ENCODE measurements at regions not wholly inside any gene's neighbourhood (a gene's known extent, or its start where the extent isn't known, plus 50 kb on each side); places are given as distances from the start of the nearest gene placed in this dataset.

DNA sequence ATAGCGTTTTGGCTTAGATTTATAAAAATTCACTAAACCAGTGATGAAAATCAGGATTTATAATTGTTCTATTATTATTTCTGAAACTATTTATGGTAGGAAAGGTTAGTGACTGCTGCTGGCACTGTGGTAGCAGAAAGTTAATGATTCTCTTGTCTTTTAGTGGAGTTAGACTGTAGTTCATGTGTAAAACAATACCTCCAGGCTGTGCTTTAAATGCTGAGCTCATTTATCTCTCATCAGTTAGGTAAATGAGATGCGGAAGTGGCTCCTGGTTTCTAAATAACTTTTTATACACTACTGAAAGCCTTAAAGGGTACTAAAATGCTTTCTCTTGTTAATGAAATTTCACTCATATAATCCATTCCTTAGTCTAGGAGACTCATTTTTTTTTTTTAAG lies 326.8 kb upstream of the POT1 start:
- no peaks in the 10 kb centered on the region for H3K9me3 ChIP-seq (ENCODE audit: control insufficient read depth in 3 of 3, low read length in 3 of 3)
- no peak overlapping the region for H3K9ac ChIP-seq (ENCODE audit: low read depth in 1 of 3, low read length in 3 of 3)
- H3K27me3 ChIP-seq (ENCODE audit: control insufficient read depth in 3 of 3, insufficient read depth in 3 of 3, low read length in 3 of 3): no peaks in the 10 kb centered on the region
- no peaks in the 10 kb centered on the region for H3K36me3 ChIP-seq (ENCODE audit: control insufficient read depth in 3 of 3, insufficient read depth in 3 of 3, low read length in 3 of 3)
- no peak overlapping the region for H3K27ac ChIP-seq (ENCODE audit: low read depth, low read length)
- no peak overlapping the region for H3K4me3 ChIP-seq (ENCODE audit: low read length in 3 of 3)
- no peaks in the 10 kb centered on the region for H3K4me1 ChIP-seq (ENCODE audit: control insufficient read depth in 3 of 3, insufficient read depth in 3 of 3, low read length in 3 of 3)

- Histone ChIP-seq H3K27me3 (ENCODE audit: control insufficient read depth in 3 of 3, insufficient read depth in 3 of 3, low read length in 3 of 3) (no peaks in the 10 kb centered on the region), H3K9ac (ENCODE audit: low read depth in 1 of 3, low read length in 3 of 3) (no peak overlapping the region), H3K4me1 (ENCODE audit: control insufficient read depth in 3 of 3, insufficient read depth in 3 of 3, low read length in 3 of 3) (no peaks in the 10 kb centered on the region), H3K36me3 (ENCODE audit: control insufficient read depth in 3 of 3, insufficient read depth in 3 of 3, low read length in 3 of 3) (no peaks in the 10 kb centered on the region), H3K9me3 (ENCODE audit: control insufficient read depth in 3 of 3, low read length in 3 of 3) (no peaks in the 10 kb centered on the region), H3K27ac (ENCODE audit: low read depth, low read length) (no peak overlapping the region), H3K4me3 (ENCODE audit: low read length in 3 of 3) (no peak overlapping the region)
Measured at GRCh38 chr7:125255810-125256209, 326.2 kb upstream of the POT1 start.

DNA sequence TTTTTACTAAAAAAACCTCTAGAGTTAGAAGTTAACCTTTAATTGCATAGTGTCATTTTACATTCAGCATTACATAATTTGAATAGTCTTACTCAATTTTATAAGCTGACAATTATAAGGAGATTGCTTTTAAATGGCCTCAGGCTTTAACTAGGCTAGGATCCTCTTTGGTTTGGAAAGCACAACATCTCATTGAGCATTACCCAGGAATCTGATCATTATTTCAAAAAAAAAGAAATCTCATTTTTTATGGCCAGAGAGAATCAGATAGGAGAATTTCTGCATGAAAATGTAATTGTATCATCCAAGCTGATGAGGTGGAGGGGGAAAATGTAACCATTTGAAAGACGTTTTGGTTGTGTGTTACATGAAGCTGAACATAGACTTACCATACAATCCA lies 324.9 kb upstream of the POT1 start:
- Histone ChIP-seq H3K4me1 (ENCODE audit: control insufficient read depth in 3 of 3, insufficient read depth in 3 of 3, low read length in 3 of 3) (no peaks in the 10 kb centered on the region), H3K9me3 (ENCODE audit: control insufficient read depth in 3 of 3, low read length in 3 of 3) (no peaks in the 10 kb centered on the region), H3K4me3 (ENCODE audit: low read length in 3 of 3) (no peak overlapping the region), H3K27me3 (ENCODE audit: control insufficient read depth in 3 of 3, insufficient read depth in 3 of 3, low read length in 3 of 3) (no peaks in the 10 kb centered on the region), H3K36me3 (ENCODE audit: control insufficient read depth in 3 of 3, insufficient read depth in 3 of 3, low read length in 3 of 3) (no peaks in the 10 kb centered on the region), H3K27ac (ENCODE audit: low read depth, low read length) (no peak overlapping the region), H3K9ac (ENCODE audit: low read depth in 1 of 3, low read length in 3 of 3) (no peak overlapping the region)

DNA sequence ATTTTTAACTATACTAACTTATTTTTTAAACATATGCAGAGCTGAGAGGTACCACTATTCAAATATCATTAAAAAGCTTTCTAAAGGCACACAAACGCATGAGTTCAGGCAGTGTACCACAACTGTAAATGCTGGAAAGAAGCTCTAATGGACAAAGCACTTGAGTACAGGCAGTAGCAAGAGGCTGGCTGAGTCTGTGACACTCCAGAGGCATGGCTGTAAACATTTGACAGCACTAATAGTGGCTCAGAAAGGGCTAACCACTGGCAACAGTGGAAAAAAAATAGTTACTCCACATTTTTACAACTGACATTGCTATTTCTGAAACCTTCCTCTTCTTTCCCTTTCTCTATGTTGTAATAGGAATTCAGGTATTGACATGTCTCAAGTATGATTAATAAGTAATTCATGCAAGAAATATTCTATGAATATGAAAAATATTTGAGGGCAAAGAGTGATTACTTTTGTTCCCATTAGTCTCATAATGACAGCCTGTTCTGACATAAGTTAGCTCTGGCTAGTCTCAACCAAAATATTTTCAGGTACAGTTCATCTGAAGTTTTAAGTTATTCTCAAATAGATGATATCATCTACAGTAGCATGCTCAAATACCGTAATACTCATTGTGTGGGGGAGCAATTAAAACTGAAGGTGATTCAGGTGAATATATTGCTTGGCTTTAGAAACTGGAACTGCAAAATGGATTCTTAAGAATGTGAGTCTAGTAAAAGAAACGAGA lies 324.0 kb upstream of the POT1 start:
- Histone ChIP-seq H3K9ac (ENCODE audit: low read depth in 1 of 3, low read length in 3 of 3) (no peak overlapping the region), H3K27ac (ENCODE audit: low read depth, low read length) (no peak overlapping the region), H3K4me1 (ENCODE audit: control insufficient read depth in 3 of 3, insufficient read depth in 3 of 3, low read length in 3 of 3) (no peaks in the 10 kb centered on the region), H3K9me3 (ENCODE audit: control insufficient read depth in 3 of 3, low read length in 3 of 3) (no peaks in the 10 kb centered on the region), H3K36me3 (ENCODE audit: control insufficient read depth in 3 of 3, insufficient read depth in 3 of 3, low read length in 3 of 3) (no peaks in the 10 kb centered on the region), H3K27me3 (ENCODE audit: control insufficient read depth in 3 of 3, insufficient read depth in 3 of 3, low read length in 3 of 3) (no peaks in the 10 kb centered on the region), H3K4me3 (ENCODE audit: low read length in 3 of 3) (no peak overlapping the region)

DNA sequence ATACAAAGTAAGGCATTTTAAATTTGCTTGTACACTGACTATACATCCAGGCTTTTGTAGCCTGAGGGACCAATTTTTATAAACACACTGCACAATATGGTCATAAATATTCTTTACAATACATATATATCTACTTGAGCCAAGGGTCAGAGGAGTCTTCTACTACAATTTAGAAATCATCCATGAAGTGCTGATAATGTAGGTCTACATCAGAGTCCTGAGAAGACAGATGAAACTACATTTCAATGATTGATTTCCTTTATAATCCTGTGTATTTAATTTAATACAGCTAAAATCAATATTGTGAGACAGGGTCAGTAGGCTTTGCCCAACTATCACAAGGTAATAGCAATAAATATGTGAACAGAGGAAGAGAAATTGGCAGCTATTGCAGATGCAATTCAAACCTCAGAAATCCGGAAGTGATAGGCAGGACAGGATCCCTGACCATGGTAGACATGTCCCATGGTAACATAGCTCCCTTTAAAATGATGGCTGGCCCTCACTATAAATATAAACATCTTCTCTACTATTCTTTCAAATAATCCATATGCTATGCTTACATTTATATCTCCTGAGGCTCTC lies 318.0 kb upstream of the POT1 start:
- H3K9me3 ChIP-seq (ENCODE audit: control insufficient read depth in 3 of 3, low read length in 3 of 3): no peaks in the 10 kb centered on the region
- H3K27ac ChIP-seq (ENCODE audit: low read depth, low read length): no peak overlapping the region
- H3K27me3 ChIP-seq (ENCODE audit: control insufficient read depth in 3 of 3, insufficient read depth in 3 of 3, low read length in 3 of 3): no peaks in the 10 kb centered on the region
- no peak overlapping the region for H3K9ac ChIP-seq (ENCODE audit: low read depth in 1 of 3, low read length in 3 of 3)
- H3K4me3 ChIP-seq (ENCODE audit: low read length in 3 of 3): no peak overlapping the region
- H3K4me1 ChIP-seq (ENCODE audit: control insufficient read depth in 3 of 3, insufficient read depth in 3 of 3, low read length in 3 of 3): no peaks in the 10 kb centered on the region
- H3K36me3 ChIP-seq (ENCODE audit: control insufficient read depth in 3 of 3, insufficient read depth in 3 of 3, low read length in 3 of 3): no peaks in the 10 kb centered on the region

GRCh38 chr7:125246706-125247105 lies 317.1 kb upstream of the POT1 start:
- Histone ChIP-seq H3K27ac (ENCODE audit: low read depth, low read length) (no peak overlapping the region), H3K4me3 (ENCODE audit: low read length in 3 of 3) (no peak overlapping the region), H3K9ac (ENCODE audit: low read depth in 1 of 3, low read length in 3 of 3) (no peak overlapping the region), H3K36me3 (ENCODE audit: control insufficient read depth in 3 of 3, insufficient read depth in 3 of 3, low read length in 3 of 3) (no peaks in the 10 kb centered on the region), H3K4me1 (ENCODE audit: control insufficient read depth in 3 of 3, insufficient read depth in 3 of 3, low read length in 3 of 3) (no peaks in the 10 kb centered on the region), H3K27me3 (ENCODE audit: control insufficient read depth in 3 of 3, insufficient read depth in 3 of 3, low read length in 3 of 3) (no peaks in the 10 kb centered on the region), H3K9me3 (ENCODE audit: control insufficient read depth in 3 of 3, low read length in 3 of 3) (no peaks in the 10 kb centered on the region)

DNA sequence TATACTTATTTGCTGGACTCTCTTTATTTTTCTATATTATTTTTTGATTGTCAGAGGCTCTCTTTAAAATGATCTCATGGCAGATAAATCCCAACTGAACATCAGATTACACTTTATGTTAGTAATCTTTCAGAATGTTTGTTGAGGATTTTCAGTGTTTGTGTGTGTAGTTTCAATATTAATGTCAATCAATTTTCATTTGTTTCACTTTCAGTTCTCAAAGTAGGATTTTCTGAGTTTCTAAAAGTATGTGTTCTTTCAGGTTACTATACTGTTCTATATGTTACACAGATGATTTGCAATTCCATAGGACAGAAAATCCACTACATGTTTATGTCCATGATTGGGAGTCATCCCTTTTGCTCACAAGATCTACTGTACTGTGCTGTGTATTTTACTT lies 311.9 kb upstream of the POT1 start:
- Histone ChIP-seq H3K4me3 (ENCODE audit: low read length in 3 of 3) (no peak overlapping the region), H3K27ac (ENCODE audit: low read depth, low read length) (no peak overlapping the region), H3K36me3 (ENCODE audit: control insufficient read depth in 3 of 3, insufficient read depth in 3 of 3, low read length in 3 of 3) (no peaks in the 10 kb centered on the region), H3K9ac (ENCODE audit: low read depth in 1 of 3, low read length in 3 of 3) (no peak overlapping the region), H3K4me1 (ENCODE audit: control insufficient read depth in 3 of 3, insufficient read depth in 3 of 3, low read length in 3 of 3) (no peaks in the 10 kb centered on the region), H3K9me3 (ENCODE audit: control insufficient read depth in 3 of 3, low read length in 3 of 3) (no peaks in the 10 kb centered on the region), H3K27me3 (ENCODE audit: control insufficient read depth in 3 of 3, insufficient read depth in 3 of 3, low read length in 3 of 3) (no peaks in the 10 kb centered on the region)

- Histone ChIP-seq H3K27ac (ENCODE audit: low read depth, low read length) (no peak overlapping the region), H3K4me1 (ENCODE audit: control insufficient read depth in 3 of 3, insufficient read depth in 3 of 3, low read length in 3 of 3) (no peaks in the 10 kb centered on the region), H3K9me3 (ENCODE audit: control insufficient read depth in 3 of 3, low read length in 3 of 3) (no peaks in the 10 kb centered on the region), H3K36me3 (ENCODE audit: control insufficient read depth in 3 of 3, insufficient read depth in 3 of 3, low read length in 3 of 3) (no peaks in the 10 kb centered on the region), H3K27me3 (ENCODE audit: control insufficient read depth in 3 of 3, insufficient read depth in 3 of 3, low read length in 3 of 3) (no peaks in the 10 kb centered on the region), H3K4me3 (ENCODE audit: low read length in 3 of 3) (no peak overlapping the region), H3K9ac (ENCODE audit: low read depth in 1 of 3, low read length in 3 of 3) (no peak overlapping the region)
Measured at GRCh38 chr7:125222596-125222995, 293.0 kb upstream of the POT1 start.

DNA sequence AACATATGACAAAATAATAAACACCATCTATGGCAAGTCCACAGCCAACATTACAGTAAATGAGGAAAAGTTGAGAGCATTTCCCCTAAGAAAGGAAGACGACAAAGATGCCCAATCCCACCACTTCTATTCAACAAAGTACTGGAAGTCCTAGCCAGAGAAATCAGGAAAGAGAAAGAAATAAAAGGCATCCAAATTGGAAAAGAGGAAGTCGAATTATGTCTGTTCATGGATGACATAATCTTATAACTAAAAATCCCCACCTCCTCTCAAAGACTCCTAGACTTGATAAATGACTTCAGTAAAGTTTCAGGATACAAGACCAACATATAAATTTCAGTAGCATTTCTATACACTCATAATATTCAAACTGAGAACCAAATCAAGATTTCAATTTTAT lies 288.5 kb upstream of the POT1 start:
- no peaks in the 10 kb centered on the region for H3K36me3 ChIP-seq (ENCODE audit: control insufficient read depth in 3 of 3, insufficient read depth in 3 of 3, low read length in 3 of 3)
- H3K27ac ChIP-seq (ENCODE audit: low read depth, low read length): no peak overlapping the region
- H3K9me3 ChIP-seq (ENCODE audit: control insufficient read depth in 3 of 3, low read length in 3 of 3): no peaks in the 10 kb centered on the region
- H3K4me3 ChIP-seq (ENCODE audit: low read length in 3 of 3): no peak overlapping the region
- H3K4me1 ChIP-seq (ENCODE audit: control insufficient read depth in 3 of 3, insufficient read depth in 3 of 3, low read length in 3 of 3): no peaks in the 10 kb centered on the region
- H3K9ac ChIP-seq (ENCODE audit: low read depth in 1 of 3, low read length in 3 of 3): no peak overlapping the region
- H3K27me3 ChIP-seq (ENCODE audit: control insufficient read depth in 3 of 3, insufficient read depth in 3 of 3, low read length in 3 of 3): no peaks in the 10 kb centered on the region

GRCh38 chr7:125201002-125201401 lies 271.4 kb upstream of the POT1 start:
- no peaks in the 10 kb centered on the region for H3K27me3 ChIP-seq (ENCODE audit: control insufficient read depth in 3 of 3, insufficient read depth in 3 of 3, low read length in 3 of 3)

More at GRCh38 chr7:125201002-125201401, 271.4 kb upstream of the POT1 start:
- no peaks in the 10 kb centered on the region for H3K36me3 ChIP-seq (ENCODE audit: control insufficient read depth in 3 of 3, insufficient read depth in 3 of 3, low read length in 3 of 3)
- no peaks in the 10 kb centered on the region for H3K9me3 ChIP-seq (ENCODE audit: control insufficient read depth in 3 of 3, low read length in 3 of 3)
- H3K4me1 ChIP-seq (ENCODE audit: control insufficient read depth in 3 of 3, insufficient read depth in 3 of 3, low read length in 3 of 3): no peaks in the 10 kb centered on the region
- no peak overlapping the region for H3K9ac ChIP-seq (ENCODE audit: low read depth in 1 of 3, low read length in 3 of 3)
- H3K27ac ChIP-seq (ENCODE audit: low read depth, low read length): no peak overlapping the region
- no peak overlapping the region for H3K4me3 ChIP-seq (ENCODE audit: low read length in 3 of 3)
